HG03469 (cell line): ENCODE measurements at regions not wholly inside any gene's neighbourhood (a gene's known extent, or its start where the extent isn't known, plus 50 kb on each side); places are given as distances from the start of the nearest gene placed in this dataset.
A peak's percentile ranks its signal among the peaks of the same experiment; 100 is the strongest.
"Not testable (repeated sequence)": the region's sequence is repeated elsewhere in the genome, so short reads cannot be mapped to it uniquely, and the experiment has no call there.

Experiments used
- ATAC-seq: cut with Tn5 transposase; IDR thresholded peaks from one replicate; pipeline ENCODE4 v1.9.1; 2021; ENCODE audit warnings: mild to moderate bottlenecking, moderate library complexity, moderate number of reproducible peaks; ENCODE audit not compliant: unreplicated experiment

- ATAC-seq = no peak
Measured at GRCh38 chr14:89661392-89661791, 244.4 kb upstream of the FOXN3 start.

GRCh38 chr14:89660625-89661233 is 243.7 kb upstream of the FOXN3 start:
- ATAC-seq = not testable (repeated sequence)

- no peak for ATAC-seq
Measured at GRCh38 chr14:89660166-89660565, 243.1 kb upstream of the FOXN3 start.

- no peak for ATAC-seq
Measured at GRCh38 chr14:89658977-89659670, 242.1 kb upstream of the FOXN3 start.

GRCh38 chr14:89657014-89657413 is 240.0 kb upstream of the FOXN3 start:
- no peak for ATAC-seq

- no peak for ATAC-seq
Measured at GRCh38 chr14:89654998-89655397, 238.0 kb upstream of the FOXN3 start.

GRCh38 chr14:89652352-89652751 is 235.3 kb upstream of the FOXN3 start:
- no peak for ATAC-seq

GRCh38 chr14:89651805-89652204 is 234.8 kb upstream of the FOXN3 start:
- no peak for ATAC-seq

- ATAC-seq = no peak
Measured at GRCh38 chr14:89650077-89650978, 233.3 kb upstream of the FOXN3 start.

- ATAC-seq = no peak
Measured at GRCh38 chr14:89649451-89650075, 232.5 kb upstream of the FOXN3 start.

GRCh38 chr14:89648924-89649323 is 231.9 kb upstream of the FOXN3 start:
- ATAC-seq = no peak

GRCh38 chr14:89648510-89648909 is 231.5 kb upstream of the FOXN3 start:
- no peak for ATAC-seq

- ATAC-seq = no peak
Measured at GRCh38 chr14:89646971-89647370, 229.9 kb upstream of the FOXN3 start.

GRCh38 chr14:89644641-89645040 is 227.6 kb upstream of the FOXN3 start:
- ATAC-seq = no peak

GRCh38 chr14:89641495-89642175 is 224.6 kb upstream of the FOXN3 start:
- peak; percentile 95 for ATAC-seq

- ATAC-seq = no peak
Measured at GRCh38 chr14:89640141-89640540, 223.1 kb upstream of the FOXN3 start.

- no peak for ATAC-seq
Measured at GRCh38 chr14:89639687-89640086, 222.7 kb upstream of the FOXN3 start.

GRCh38 chr14:89638891-89639290 is 221.9 kb upstream of the FOXN3 start:
- ATAC-seq = no peak

- ATAC-seq = no peak
Measured at GRCh38 chr14:89637581-89637980, 220.5 kb upstream of the FOXN3 start.

GRCh38 chr14:89635615-89636014 is 218.6 kb upstream of the FOXN3 start:
- no peak for ATAC-seq

GRCh38 chr14:89634037-89634436 is 217.0 kb upstream of the FOXN3 start:
- no peak for ATAC-seq
